NT2/D1 (cell line): ENCODE measurements at regions not wholly inside any gene's neighbourhood (a gene's known extent, or its start where the extent isn't known, plus 50 kb on each side); places are given as distances from the start of the nearest gene placed in this dataset.

Experiments
- SUZ12 ChIP-seq: IDR thresholded peaks from 2 replicates; pipeline ENCODE4 v1.6.1; 2011; ENCODE audit not compliant: insufficient read length, insufficient read depth; ENCODE audit errors: extremely low read depth
- YY1 ChIP-seq: IDR thresholded peaks from 2 replicates; pipeline ENCODE4 v1.6.1; 2011; ENCODE audit not compliant: insufficient read length, insufficient read depth
- ZNF274 ChIP-seq: IDR thresholded peaks from 2 replicates; pipeline ENCODE4 v1.6.1; 2011; ENCODE audit warnings: mild to moderate bottlenecking, low read depth, low read length

GRCh38 chr2:144669196-144669987, 149.5 kb upstream of the ZEB2 start:
- no peak for TF ChIP-seq YY1
- no peak for TF ChIP-seq SUZ12
- no peak for TF ChIP-seq ZNF274
